Hepatocyte (in vitro differentiated cells): ENCODE measurements at regions not wholly inside any gene's neighbourhood (a gene's known extent, or its start where the extent isn't known, plus 50 kb on each side); places are given as distances from the start of the nearest gene placed in this dataset.
A peak's percentile ranks its signal among the peaks of the same experiment; 100 is the strongest.

Source experiments
- DNase-seq: peaks from one replicate; pipeline ENCODE4 v3.0.0-alpha.2; 2016; ENCODE audit warnings: low spot score
- H2AFZ ChIP-seq: fragments of 200-600 bp; sonication (generic); 2 replicates; pipeline ENCODE4 v1.6.0; 2016; ENCODE audit warnings: antibody characterized with exemption, mild to moderate bottlenecking
- H3K27ac ChIP-seq: fragments of 200-600 bp; sonication (generic); 2 replicates; pipeline ENCODE4 v1.5.1; 2016; ENCODE audit warnings: mild to moderate bottlenecking
- H3K27me3 ChIP-seq: fragments of 200-600 bp; sonication (generic); 2 replicates; pipeline ENCODE4 v1.6.1; 2016
- H3K36me3 ChIP-seq: fragments of 200-600 bp; sonication (generic); replicated peaks from 2 replicates; pipeline ENCODE4 v1.5.1; 2016; ENCODE audit warnings: low read depth; ENCODE audit not compliant: insufficient read depth
- H3K4me1 ChIP-seq: fragments of 200-600 bp; sonication (generic); 2 replicates; pipeline ENCODE4 v1.5.1; 2016; ENCODE audit warnings: mild to moderate bottlenecking, moderate library complexity; ENCODE audit not compliant: insufficient read depth
- H3K4me2 ChIP-seq: fragments of 200-600 bp; sonication (generic); 2 replicates; pipeline ENCODE4 v1.6.0; 2016
- H3K4me3 ChIP-seq: fragments of 200-600 bp; sonication (generic); 2 replicates; pipeline ENCODE4 v1.5.1; 2016; ENCODE audit warnings: mild to moderate bottlenecking
- H3K79me2 ChIP-seq: fragments of 200-600 bp; sonication (generic); 2 replicates; pipeline ENCODE4 v1.6.0; 2017; ENCODE audit warnings: mild to moderate bottlenecking
- H3K9me2 ChIP-seq: fragments of 200-600 bp; sonication (generic); replicated peaks from 2 replicates; pipeline ENCODE4 v1.6.0; 2017; ENCODE audit warnings: mild to moderate bottlenecking; ENCODE audit not compliant: insufficient read depth
- H3K9me3 ChIP-seq: fragments of 200-600 bp; sonication (generic); 2 replicates; pipeline ENCODE4 v1.5.1; 2016; ENCODE audit warnings: low read depth, mild to moderate bottlenecking
- H4K20me1 ChIP-seq: fragments of 200-600 bp; sonication (generic); 2 replicates; pipeline ENCODE4 v1.6.0; 2016; ENCODE audit warnings: mild to moderate bottlenecking; ENCODE audit not compliant: insufficient read depth, poor library complexity, severe bottlenecking
- CTCF ChIP-seq: fragments of 200-600 bp; sonication (generic); IDR thresholded peaks from 2 replicates; pipeline ENCODE4 v1.5.1; 2016; ENCODE audit warnings: antibody characterized with exemption, mild to moderate bottlenecking; ENCODE audit not compliant: poor library complexity
- EZH2 ChIP-seq: fragments of 200-600 bp; sonication (generic); IDR thresholded peaks from 2 replicates; pipeline ENCODE4 v1.6.1; 2016; ENCODE audit warnings: antibody characterized with exemption, mild to moderate bottlenecking, borderline replicate concordance
- EZH2phosphoT487 ChIP-seq: fragments of 200-600 bp; sonication (generic); IDR thresholded peaks from one replicate; pipeline ENCODE4 v1.6.1; 2018; ENCODE audit warnings: antibody characterized with exemption, mild to moderate bottlenecking, low read depth, moderate library complexity; ENCODE audit not compliant: unreplicated experiment, severe bottlenecking
- WGBS: methylation state at CpG from one replicate; pipeline ENCODE4 v1.1.6; 2016; ENCODE audit warnings: low lambda C conversion rate; ENCODE audit errors: missing lambda C conversion rate; 5-methylcytosine and 5-hydroxymethylcytosine counted together

DNA sequence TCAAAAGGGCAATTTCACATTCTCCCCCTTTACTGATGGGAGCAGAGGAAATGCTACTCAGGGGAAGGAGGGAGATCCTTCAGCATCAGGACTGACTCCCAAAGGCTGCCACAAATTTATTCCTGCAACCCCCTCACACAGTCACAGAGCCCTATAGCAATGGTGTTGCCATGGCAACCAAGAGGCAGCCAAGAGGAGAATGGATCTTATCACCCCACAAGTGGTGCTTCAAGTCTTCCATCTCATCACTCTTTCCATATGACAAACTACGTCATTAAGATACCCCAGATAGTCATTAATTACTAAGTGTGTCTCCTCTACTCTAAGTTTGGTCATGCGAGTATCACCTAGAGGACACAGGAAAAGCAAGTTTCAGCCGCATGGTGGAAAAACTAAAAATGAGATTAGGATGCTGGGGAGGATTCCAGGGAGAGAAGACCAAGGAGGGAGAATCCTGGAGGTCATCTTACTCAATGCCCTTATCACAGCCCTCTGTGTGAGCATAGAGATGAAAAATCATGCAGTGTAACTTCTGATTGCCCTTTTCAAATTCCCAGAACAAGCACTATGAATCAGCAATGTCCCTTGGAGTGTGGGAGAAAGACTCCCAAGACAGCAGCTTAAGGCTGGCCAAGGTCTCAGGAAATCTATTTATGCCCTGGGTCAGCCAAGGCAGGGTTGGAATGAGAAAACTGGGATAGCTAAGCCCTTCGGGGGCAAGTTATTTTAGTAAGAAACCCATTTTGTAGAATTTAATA lies 885.7 kb upstream of the KLHL29 start:
- TF ChIP-seq CTCF: no peak
- no peak for TF ChIP-seq EZH2
- no peaks in the 10 kb centered on the region for H3K79me2 ChIP-seq
- H2AFZ ChIP-seq: peak overlapping the region; percentile 10
- H3K4me1 ChIP-seq: no peaks in the 10 kb centered on the region
- no peaks in the 10 kb centered on the region for H3K27me3 ChIP-seq
- H3K9me3 ChIP-seq: no peaks in the 10 kb centered on the region
- WGBS: 88% methylated on average over 4 of the region's 4 CpGs
- H3K36me3 ChIP-seq: no peaks in the 10 kb centered on the region
- H3K9me2 ChIP-seq: no peaks in the 10 kb centered on the region
- no peak overlapping the region for H3K4me3 ChIP-seq
- no peak for DNase-seq
- peak overlapping the region; percentile 7 for H3K27ac ChIP-seq
- H4K20me1 ChIP-seq: no peaks in the 10 kb centered on the region
- H3K4me2 ChIP-seq: no peak overlapping the region

- H3K4me2 ChIP-seq: no peak overlapping the region
- H3K4me1 ChIP-seq: no peaks in the 10 kb centered on the region
- H3K4me3 ChIP-seq: no peak overlapping the region
- DNase-seq: no peak
- H3K79me2 ChIP-seq: no peaks in the 10 kb centered on the region
- H3K9me2 ChIP-seq: no peaks in the 10 kb centered on the region
- no peaks in the 10 kb centered on the region for H3K27me3 ChIP-seq
- WGBS: 94% methylated on average over 1 of the region's 1 CpG
- TF ChIP-seq EZH2 (no peak), CTCF (no peak), EZH2phosphoT487 (no peak)
- no peak overlapping the region for H2AFZ ChIP-seq
- no peak overlapping the region for H3K27ac ChIP-seq
- no peaks in the 10 kb centered on the region for H3K36me3 ChIP-seq
- H4K20me1 ChIP-seq: no peaks in the 10 kb centered on the region
- no peaks in the 10 kb centered on the region for H3K9me3 ChIP-seq
Measured at GRCh38 chr2:22500555-22500935, 884.4 kb upstream of the KLHL29 start.

- Histone ChIP-seq H3K27ac (no peak overlapping the region), H3K9me2 (no peaks in the 10 kb centered on the region), H3K79me2 (no peaks in the 10 kb centered on the region), H3K4me3 (no peak overlapping the region), H2AFZ (no peak overlapping the region), H4K20me1 (no peaks in the 10 kb centered on the region), H3K9me3 (no peaks in the 10 kb centered on the region), H3K27me3 (no peaks in the 10 kb centered on the region), H3K36me3 (no peaks in the 10 kb centered on the region), H3K4me1 (no peaks in the 10 kb centered on the region), H3K4me2 (no peak overlapping the region)
- TF ChIP-seq EZH2phosphoT487 (no peak), CTCF (no peak), EZH2 (no peak)
- WGBS: 88% methylated on average over 2 of the region's 2 CpGs
- no peak for DNase-seq
Measured at GRCh38 chr2:22501851-22502250, 883.1 kb upstream of the KLHL29 start.
